ENCODE measurements at regions not wholly inside any gene's neighbourhood (a gene's known extent, or its start where the extent isn't known, plus 50 kb on each side); places are given as distances from the start of the nearest gene placed in this dataset.

DNA sequence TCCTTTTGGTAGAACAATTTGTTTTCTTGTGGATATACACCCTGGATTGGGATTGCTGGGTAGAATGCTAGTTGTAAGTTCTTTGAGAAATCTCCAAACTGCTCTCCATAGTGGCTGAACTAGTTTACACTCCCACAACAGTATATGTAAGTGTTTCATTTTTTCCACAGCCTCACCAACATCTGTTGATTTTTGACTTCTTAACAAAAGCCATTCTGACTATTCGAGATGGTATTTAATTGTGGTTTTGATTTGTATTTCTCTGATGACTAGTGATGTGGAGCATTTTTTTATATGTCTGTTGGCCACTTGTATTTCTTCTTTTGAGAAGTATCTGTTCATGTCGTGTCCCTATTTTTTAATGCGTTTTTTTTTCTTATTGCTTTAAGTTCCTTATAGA is 444.1 kb downstream of the CBLN4 start:
- TF ChIP-seq, protein P1, sequence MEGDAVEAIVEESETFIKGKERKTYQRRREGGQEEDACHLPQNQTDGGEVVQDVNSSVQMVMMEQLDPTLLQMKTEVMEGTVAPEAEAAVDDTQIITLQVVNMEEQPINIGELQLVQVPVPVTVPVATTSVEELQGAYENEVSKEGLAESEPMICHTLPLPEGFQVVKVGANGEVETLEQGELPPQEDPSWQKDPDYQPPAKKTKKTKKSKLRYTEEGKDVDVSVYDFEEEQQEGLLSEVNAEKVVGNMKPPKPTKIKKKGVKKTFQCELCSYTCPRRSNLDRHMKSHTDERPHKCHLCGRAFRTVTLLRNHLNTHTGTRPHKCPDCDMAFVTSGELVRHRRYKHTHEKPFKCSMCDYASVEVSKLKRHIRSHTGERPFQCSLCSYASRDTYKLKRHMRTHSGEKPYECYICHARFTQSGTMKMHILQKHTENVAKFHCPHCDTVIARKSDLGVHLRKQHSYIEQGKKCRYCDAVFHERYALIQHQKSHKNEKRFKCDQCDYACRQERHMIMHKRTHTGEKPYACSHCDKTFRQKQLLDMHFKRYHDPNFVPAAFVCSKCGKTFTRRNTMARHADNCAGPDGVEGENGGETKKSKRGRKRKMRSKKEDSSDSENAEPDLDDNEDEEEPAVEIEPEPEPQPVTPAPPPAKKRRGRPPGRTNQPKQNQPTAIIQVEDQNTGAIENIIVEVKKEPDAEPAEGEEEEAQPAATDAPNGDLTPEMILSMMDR (conservative IDR thresholded peaks at IDR 0.05) = no peak
- no peak for TF ChIP-seq ZFX (IDR thresholded peaks at IDR 0.05)
- no peak overlapping the region for H3K27ac ChIP-seq

DNA sequence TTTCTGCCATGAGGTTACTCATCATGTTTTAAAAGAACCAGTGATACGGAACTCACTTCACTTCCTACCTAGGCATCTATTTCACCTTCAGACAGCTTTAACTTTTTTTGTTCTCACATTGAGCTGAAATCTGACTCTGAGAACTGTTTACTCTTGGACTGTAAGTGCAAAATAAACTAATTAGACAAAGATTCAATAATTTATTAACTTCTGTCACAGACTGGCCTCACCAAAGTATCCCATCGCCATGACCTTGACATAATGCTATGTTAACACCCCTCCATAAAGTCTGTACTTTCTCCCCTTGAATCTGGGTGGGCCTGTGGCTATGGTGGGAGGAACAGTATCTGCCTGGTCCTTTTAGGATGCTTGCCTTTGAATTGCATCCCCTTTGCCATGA is 448.1 kb downstream of the CBLN4 start:
- TF ChIP-seq, protein P1 (conservative IDR thresholded peaks at IDR 0.05) = no peak
- no peak for TF ChIP-seq ZFX (IDR thresholded peaks at IDR 0.05)
- no peak overlapping the region for H3K27ac ChIP-seq

DNA sequence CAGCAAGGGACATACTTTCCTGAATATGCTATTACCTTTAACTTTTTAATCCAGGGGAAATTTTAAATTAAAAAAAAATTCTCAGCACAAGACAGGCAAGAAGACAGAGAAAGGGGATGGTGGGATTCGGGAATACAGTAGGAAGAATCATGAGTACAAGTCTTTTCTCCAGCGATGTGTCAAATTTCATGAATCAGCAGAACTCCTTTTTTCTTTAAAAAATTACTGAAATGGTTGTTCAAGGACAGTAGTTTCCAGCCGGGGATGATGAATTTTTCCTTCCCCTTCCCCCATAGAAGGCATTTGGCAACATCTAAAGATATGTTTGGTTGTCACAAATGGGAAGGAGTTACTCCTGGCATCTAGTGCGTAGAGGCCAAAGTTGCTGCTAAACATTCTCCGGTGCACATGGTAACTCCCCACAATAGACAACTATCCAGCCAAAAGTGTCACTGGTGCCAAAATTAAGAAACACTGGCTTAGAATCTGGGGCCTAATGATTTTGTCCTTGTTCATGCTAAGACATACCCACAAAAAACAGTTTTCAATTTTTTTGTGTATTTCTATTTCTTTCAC is 450.2 kb downstream of the CBLN4 start:
- no peak for TF ChIP-seq ZFX (IDR thresholded peaks at IDR 0.05)
- TF ChIP-seq, protein P1 (conservative IDR thresholded peaks at IDR 0.05) = no peak
- no peak overlapping the region for H3K27ac ChIP-seq

DNA sequence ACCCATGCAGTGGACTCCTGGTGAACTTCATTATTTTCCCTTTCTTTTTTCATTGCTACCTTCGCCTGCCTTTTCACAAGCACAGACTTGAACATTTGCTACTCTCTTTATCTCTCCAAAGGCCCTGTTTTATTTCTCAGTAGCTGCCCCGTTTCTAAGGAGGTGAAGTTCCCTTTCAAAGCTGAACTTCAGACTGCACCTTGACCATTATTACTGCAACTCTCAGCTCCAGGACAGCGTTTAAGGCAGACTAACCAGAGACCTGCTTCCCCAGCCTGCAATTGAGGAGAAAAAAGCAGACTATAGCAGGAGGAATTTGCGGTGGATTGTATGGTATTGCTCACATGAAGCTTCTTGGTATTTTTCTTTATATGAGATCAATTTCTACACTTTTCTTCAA is 460.7 kb downstream of the CBLN4 start:
- TF ChIP-seq, protein P1 (conservative IDR thresholded peaks at IDR 0.05) = no peak
- TF ChIP-seq ZFX (IDR thresholded peaks at IDR 0.05) = no peak
- H3K27ac ChIP-seq = no peak overlapping the region

DNA sequence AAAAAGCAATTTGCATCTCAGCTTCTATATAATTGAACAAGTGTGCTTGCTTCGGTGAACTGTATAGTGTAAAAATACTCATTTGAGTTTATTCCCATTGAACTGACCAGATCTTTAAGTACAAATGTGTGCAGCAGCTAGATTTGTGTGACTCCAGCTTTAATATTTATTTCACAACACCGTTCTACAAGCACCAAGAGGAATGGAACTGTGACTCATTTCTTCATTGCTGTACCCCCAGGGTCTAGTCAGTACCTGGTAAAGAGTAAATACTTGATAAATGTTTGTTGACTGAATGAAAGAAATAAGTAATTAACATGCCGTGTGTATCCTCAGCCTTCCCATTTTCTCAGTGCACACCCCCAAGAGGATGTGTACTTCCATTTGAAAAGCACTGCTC is 464.8 kb downstream of the CBLN4 start:
- no peak overlapping the region for H3K27ac ChIP-seq
- TF ChIP-seq ZFX (IDR thresholded peaks at IDR 0.05) = no peak
- TF ChIP-seq, protein P1 (conservative IDR thresholded peaks at IDR 0.05) = no peak

DNA sequence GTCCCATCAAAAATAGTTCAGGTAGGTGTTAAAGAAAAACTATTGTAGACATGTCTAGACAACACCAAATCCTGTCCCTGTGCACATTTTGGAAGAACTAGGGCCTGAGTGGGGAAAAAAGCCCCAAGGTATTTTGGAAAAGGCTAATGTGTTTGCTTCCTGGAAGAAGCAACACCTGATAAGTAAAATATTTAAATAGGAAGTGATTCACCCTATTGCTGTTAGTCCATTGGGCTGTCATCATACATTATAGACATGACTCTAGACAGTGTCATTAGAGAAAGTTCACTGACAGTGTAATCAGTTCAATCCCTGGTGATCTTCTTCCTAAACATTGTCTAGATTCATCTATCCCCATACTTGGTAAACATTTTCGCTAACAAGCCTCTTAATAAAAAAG is 465.3 kb downstream of the CBLN4 start:
- TF ChIP-seq, protein P1 (conservative IDR thresholded peaks at IDR 0.05) = no peak
- no peak for TF ChIP-seq ZFX (IDR thresholded peaks at IDR 0.05)
- H3K27ac ChIP-seq = no peak overlapping the region

DNA sequence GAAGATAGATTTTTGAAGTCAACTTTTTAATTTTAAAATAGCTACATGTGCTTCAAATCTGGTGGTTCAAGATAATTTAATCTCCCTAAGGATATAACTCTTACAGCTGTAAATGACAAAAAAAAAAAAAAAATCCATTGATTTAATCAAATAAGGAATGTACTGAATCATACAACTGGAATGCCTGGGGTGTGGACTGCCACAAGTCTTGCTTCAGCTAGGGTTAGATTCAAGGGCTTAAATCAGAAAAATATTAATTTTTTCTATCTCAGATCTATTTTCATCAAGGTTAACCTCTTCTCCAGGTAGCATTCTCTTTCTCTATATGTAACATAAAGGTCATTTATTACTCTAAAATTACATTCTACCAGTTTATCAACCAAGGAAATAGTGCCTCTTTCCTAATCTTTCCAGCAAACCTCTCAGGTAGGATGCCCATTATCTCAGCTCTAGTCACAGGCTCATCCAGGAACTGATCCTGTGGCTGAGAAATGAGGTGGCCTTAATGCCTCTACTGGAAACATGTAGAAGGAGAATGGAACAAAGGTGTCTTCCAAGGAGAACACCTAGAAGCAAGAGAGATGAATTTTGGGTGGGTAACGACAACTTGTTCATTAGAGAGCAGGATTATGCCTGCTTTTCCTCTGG is 466.9 kb downstream of the CBLN4 start:
- no peak overlapping the region for H3K27ac ChIP-seq
- no peak for TF ChIP-seq ZFX (IDR thresholded peaks at IDR 0.05)
- TF ChIP-seq, protein P1 (conservative IDR thresholded peaks at IDR 0.05) = no peak
